Peyer's patch (tissue), 4 donors: ENCODE measurements at regions not wholly inside any gene's neighbourhood (a gene's known extent, or its start where the extent isn't known, plus 50 kb on each side); places are given as distances from the start of the nearest gene placed in this dataset.

Experiments
- POLR2A ChIP-seq, 2 donors: fragments of 450-650 bp; IDR thresholded peaks; one replicate each; pipeline ENCODE4 v1.5.1; 2017; ENCODE audit warnings: antibody characterized with exemption in 2 of 2, mild to moderate bottlenecking in 2 of 2, moderate library complexity in 2 of 2
- TF ChIP-seq, protein P1 (sequence below), 6 experiments: fragments of 450-650 bp in 4 of 6; fragments of 200-600 bp in 2 of 6; sonication (generic) in 1 of 6; IDR thresholded peaks; one replicate each; pipeline ENCODE4 v1.5.1; 2017 to 2019; ENCODE audit warnings: antibody characterized with exemption in 6 of 6, mild to moderate bottlenecking in 3 of 6, moderate library complexity in 1 of 6

DNA sequence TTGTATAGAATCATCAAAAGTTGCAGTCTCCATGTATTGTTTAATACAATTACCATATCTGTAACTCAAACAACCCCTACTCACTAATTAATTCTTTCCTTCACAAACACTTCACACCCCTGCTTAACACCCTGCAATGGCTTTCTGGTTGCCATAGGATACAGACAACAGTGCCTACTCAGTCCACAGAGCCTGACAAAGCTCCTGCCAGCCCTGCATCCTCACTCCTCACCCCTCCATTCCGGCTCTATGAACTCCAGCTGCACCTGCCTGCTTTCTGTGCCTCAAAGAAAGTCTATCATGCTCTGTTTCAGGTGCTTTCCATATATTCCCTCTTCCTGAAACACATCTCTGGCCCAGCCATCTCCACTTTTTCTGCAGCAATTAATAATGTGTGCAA lies 253.4 kb downstream of the HACE1 start:
- TF ChIP-seq, protein P1, sequence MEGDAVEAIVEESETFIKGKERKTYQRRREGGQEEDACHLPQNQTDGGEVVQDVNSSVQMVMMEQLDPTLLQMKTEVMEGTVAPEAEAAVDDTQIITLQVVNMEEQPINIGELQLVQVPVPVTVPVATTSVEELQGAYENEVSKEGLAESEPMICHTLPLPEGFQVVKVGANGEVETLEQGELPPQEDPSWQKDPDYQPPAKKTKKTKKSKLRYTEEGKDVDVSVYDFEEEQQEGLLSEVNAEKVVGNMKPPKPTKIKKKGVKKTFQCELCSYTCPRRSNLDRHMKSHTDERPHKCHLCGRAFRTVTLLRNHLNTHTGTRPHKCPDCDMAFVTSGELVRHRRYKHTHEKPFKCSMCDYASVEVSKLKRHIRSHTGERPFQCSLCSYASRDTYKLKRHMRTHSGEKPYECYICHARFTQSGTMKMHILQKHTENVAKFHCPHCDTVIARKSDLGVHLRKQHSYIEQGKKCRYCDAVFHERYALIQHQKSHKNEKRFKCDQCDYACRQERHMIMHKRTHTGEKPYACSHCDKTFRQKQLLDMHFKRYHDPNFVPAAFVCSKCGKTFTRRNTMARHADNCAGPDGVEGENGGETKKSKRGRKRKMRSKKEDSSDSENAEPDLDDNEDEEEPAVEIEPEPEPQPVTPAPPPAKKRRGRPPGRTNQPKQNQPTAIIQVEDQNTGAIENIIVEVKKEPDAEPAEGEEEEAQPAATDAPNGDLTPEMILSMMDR (IDR thresholded peaks at IDR 0.05), result no peak
- TF ChIP-seq POLR2A (IDR thresholded peaks at IDR 0.05), result no peak
